Loucy (cell line): ENCODE measurements at regions not wholly inside any gene's neighbourhood (a gene's known extent, or its start where the extent isn't known, plus 50 kb on each side); places are given as distances from the start of the nearest gene placed in this dataset.

ENCODE experiments used
- EZH2phosphoT487 ChIP-seq: fragments of 200-600 bp; IDR thresholded peaks from 2 replicates; pipeline ENCODE4 v1.6.1; 2018; ENCODE audit warnings: antibody characterized with exemption, mild to moderate bottlenecking, moderate library complexity, borderline replicate concordance
- TF ChIP-seq, protein P1 (sequence below): fragments of 200-600 bp; sonication (generic); conservative IDR thresholded peaks from 2 replicates; pipeline ENCODE4 v1.5.1; 2014; ENCODE audit warnings: mild to moderate bottlenecking, antibody characterized with exemption, low read length

DNA sequence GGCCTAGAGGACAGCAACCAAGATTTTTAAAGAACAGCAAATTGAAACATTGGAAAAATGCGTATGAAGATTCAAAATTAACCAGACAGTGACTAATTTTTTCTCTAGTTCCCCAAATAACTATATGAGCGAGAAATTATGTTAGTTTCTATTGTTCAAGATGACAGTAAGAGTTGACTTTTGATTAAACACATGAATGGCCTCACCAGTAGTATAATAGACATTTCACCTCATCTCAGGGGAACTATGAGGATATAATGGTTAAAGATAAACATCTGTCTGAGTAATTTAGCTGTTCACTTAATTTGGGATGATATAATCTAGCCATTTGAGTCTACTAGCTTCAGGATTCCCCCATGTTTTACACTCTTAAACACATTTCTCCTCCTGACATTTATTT lies 380.9 kb upstream of the NWD2 start:
- TF ChIP-seq, protein P1, sequence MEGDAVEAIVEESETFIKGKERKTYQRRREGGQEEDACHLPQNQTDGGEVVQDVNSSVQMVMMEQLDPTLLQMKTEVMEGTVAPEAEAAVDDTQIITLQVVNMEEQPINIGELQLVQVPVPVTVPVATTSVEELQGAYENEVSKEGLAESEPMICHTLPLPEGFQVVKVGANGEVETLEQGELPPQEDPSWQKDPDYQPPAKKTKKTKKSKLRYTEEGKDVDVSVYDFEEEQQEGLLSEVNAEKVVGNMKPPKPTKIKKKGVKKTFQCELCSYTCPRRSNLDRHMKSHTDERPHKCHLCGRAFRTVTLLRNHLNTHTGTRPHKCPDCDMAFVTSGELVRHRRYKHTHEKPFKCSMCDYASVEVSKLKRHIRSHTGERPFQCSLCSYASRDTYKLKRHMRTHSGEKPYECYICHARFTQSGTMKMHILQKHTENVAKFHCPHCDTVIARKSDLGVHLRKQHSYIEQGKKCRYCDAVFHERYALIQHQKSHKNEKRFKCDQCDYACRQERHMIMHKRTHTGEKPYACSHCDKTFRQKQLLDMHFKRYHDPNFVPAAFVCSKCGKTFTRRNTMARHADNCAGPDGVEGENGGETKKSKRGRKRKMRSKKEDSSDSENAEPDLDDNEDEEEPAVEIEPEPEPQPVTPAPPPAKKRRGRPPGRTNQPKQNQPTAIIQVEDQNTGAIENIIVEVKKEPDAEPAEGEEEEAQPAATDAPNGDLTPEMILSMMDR = no peak
- no peak for TF ChIP-seq EZH2phosphoT487
